Astrocyte (in vitro differentiated cells and primary cell): ENCODE measurements at regions not wholly inside any gene's neighbourhood (a gene's known extent, or its start where the extent isn't known, plus 50 kb on each side); places are given as distances from the start of the nearest gene placed in this dataset.

Experiments
- DNase-seq: peaks from one replicate; pipeline ENCODE4 v3.0.0-alpha.2; 2010; ENCODE audit warnings: low read depth
- FAIRE-seq: peaks from 2 replicates; lab custom pipeline; 2011; peaks lifted over from hg19 to GRCh38; lab: Jason Lieb, UNC
- H2AFZ ChIP-seq: 2 replicates; pipeline ENCODE4 v1.6.0; 2012; ENCODE audit warnings: low read depth, low read length, inconsistent platforms
- H3K27ac ChIP-seq: 2 replicates; pipeline ENCODE4 v1.5.1; 2011; ENCODE audit warnings: low read depth, low read length, inconsistent platforms
- H3K27me3 ChIP-seq: 2 replicates; pipeline ENCODE4 v1.6.0; 2011; ENCODE audit warnings: low read length, inconsistent platforms; ENCODE audit not compliant: insufficient read depth
- H3K36me3 ChIP-seq: 2 replicates; pipeline ENCODE4 v1.5.1; 2011; ENCODE audit warnings: low read length, inconsistent platforms; ENCODE audit not compliant: insufficient read depth
- H3K4me1 ChIP-seq: 2 replicates; pipeline ENCODE4 v1.5.1; 2011; ENCODE audit warnings: low read length, inconsistent platforms; ENCODE audit not compliant: insufficient read depth
- H3K4me2 ChIP-seq: 2 replicates; pipeline ENCODE4 v1.6.0; 2012; ENCODE audit warnings: low read length, inconsistent platforms
- H3K4me3 ChIP-seq: 2 replicates; pipeline ENCODE4 v1.5.1; 2011; ENCODE audit warnings: low read depth, mild to moderate bottlenecking, low read length, inconsistent platforms; ENCODE audit not compliant: insufficient read depth
- H3K79me2 ChIP-seq: 2 replicates; pipeline ENCODE4 v1.6.0; 2012; ENCODE audit warnings: mild to moderate bottlenecking, low read length, inconsistent platforms; ENCODE audit not compliant: insufficient read depth
- H3K9ac ChIP-seq: 2 replicates; pipeline ENCODE4 v1.6.0; 2012; ENCODE audit warnings: mild to moderate bottlenecking, low read length, inconsistent platforms
- H3K9me3 ChIP-seq: 2 replicates; pipeline ENCODE4 v1.5.1; 2012; ENCODE audit warnings: low read depth, mild to moderate bottlenecking, low read length, inconsistent platforms; ENCODE audit not compliant: insufficient read depth
- H4K20me1 ChIP-seq: 2 replicates; pipeline ENCODE4 v1.6.0; 2012; ENCODE audit warnings: low read length, inconsistent platforms; ENCODE audit not compliant: insufficient read depth
- H3K27ac Mint-ChIP-seq: one replicate; pipeline ENCODE4 v1.8.0; 2021; ENCODE audit warnings: mild to moderate bottlenecking, mixed read lengths; ENCODE audit not compliant: unreplicated experiment
- H3K27me3 Mint-ChIP-seq: one replicate; pipeline ENCODE4 v1.8.0; 2021; ENCODE audit warnings: low read depth, mixed read lengths; ENCODE audit not compliant: unreplicated experiment
- H3K36me3 Mint-ChIP-seq: one replicate; pipeline ENCODE4 v1.8.0; 2021; ENCODE audit warnings: low read depth, mixed read lengths; ENCODE audit not compliant: unreplicated experiment
- H3K4me1 Mint-ChIP-seq: one replicate; pipeline ENCODE4 v1.8.0; 2021; ENCODE audit warnings: low read depth, mixed read lengths; ENCODE audit not compliant: unreplicated experiment
- H3K4me3 Mint-ChIP-seq: one replicate; pipeline ENCODE4 v1.8.0; 2021; ENCODE audit warnings: mild to moderate bottlenecking, moderate library complexity, mixed read lengths; ENCODE audit not compliant: unreplicated experiment
- H3K9me3 Mint-ChIP-seq: one replicate; pipeline ENCODE4 v1.8.0; 2021; ENCODE audit warnings: mild to moderate bottlenecking, mixed read lengths; ENCODE audit not compliant: unreplicated experiment
- EZH2 ChIP-seq: IDR thresholded peaks from 2 replicates; pipeline ENCODE4 v1.6.1; 2012; ENCODE audit warnings: mild to moderate bottlenecking, low read length, inconsistent platforms; ENCODE audit not compliant: insufficient read depth
- TF ChIP-seq, protein P1 (sequence below): IDR thresholded peaks from 2 replicates; pipeline ENCODE4 v1.5.1; 2011; ENCODE audit warnings: low read depth, mild to moderate bottlenecking, inconsistent platforms, low read length, moderate library complexity; ENCODE audit not compliant: insufficient read depth

DNA sequence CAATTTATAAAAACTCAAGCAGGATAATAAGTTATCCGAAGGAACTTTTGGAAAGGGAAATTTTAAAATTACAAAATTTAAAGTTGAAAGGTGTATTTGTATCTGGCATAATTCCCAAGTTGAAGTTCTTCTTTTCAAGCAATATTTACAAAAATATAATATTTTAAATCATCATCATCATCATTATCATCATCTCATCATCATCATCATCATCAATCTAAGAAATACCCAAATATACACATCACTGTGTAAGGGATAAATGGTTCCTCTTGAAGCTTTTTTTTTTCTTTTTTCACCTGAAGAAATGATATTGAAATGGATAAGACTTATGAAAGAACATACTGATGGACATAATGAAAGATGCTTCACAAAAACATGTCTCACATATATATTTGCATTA, 254.9 kb upstream of the ARRDC3 start:
- FAIRE-seq (no peak), DNase-seq (no peak)
- Histone ChIP-seq H3K27me3 (peaks cover 2% of the 10 kb centered on the region), H3K4me2 (no peak overlapping the region), H3K36me3 (no peaks in the 10 kb centered on the region), H3K9me3 (no peaks in the 10 kb centered on the region), H3K79me2 (no peaks in the 10 kb centered on the region), H2AFZ (no peak overlapping the region), H3K27ac (no peak overlapping the region), H3K9ac (no peak overlapping the region), H3K4me3 (no peak overlapping the region), H4K20me1 (no peaks in the 10 kb centered on the region), H3K4me1 (no peaks in the 10 kb centered on the region)
- TF ChIP-seq EZH2: no peak
- TF ChIP-seq, protein P1, sequence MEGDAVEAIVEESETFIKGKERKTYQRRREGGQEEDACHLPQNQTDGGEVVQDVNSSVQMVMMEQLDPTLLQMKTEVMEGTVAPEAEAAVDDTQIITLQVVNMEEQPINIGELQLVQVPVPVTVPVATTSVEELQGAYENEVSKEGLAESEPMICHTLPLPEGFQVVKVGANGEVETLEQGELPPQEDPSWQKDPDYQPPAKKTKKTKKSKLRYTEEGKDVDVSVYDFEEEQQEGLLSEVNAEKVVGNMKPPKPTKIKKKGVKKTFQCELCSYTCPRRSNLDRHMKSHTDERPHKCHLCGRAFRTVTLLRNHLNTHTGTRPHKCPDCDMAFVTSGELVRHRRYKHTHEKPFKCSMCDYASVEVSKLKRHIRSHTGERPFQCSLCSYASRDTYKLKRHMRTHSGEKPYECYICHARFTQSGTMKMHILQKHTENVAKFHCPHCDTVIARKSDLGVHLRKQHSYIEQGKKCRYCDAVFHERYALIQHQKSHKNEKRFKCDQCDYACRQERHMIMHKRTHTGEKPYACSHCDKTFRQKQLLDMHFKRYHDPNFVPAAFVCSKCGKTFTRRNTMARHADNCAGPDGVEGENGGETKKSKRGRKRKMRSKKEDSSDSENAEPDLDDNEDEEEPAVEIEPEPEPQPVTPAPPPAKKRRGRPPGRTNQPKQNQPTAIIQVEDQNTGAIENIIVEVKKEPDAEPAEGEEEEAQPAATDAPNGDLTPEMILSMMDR: no peak
- no peak overlapping the region for H3K4me3 Mint-ChIP-seq
- no peaks in the 10 kb centered on the region for H3K9me3 Mint-ChIP-seq
- no peaks in the 10 kb centered on the region for H3K36me3 Mint-ChIP-seq
- no peak overlapping the region for H3K27ac Mint-ChIP-seq
- H3K4me1 Mint-ChIP-seq: no peaks in the 10 kb centered on the region
- no peaks in the 10 kb centered on the region for H3K27me3 Mint-ChIP-seq

DNA sequence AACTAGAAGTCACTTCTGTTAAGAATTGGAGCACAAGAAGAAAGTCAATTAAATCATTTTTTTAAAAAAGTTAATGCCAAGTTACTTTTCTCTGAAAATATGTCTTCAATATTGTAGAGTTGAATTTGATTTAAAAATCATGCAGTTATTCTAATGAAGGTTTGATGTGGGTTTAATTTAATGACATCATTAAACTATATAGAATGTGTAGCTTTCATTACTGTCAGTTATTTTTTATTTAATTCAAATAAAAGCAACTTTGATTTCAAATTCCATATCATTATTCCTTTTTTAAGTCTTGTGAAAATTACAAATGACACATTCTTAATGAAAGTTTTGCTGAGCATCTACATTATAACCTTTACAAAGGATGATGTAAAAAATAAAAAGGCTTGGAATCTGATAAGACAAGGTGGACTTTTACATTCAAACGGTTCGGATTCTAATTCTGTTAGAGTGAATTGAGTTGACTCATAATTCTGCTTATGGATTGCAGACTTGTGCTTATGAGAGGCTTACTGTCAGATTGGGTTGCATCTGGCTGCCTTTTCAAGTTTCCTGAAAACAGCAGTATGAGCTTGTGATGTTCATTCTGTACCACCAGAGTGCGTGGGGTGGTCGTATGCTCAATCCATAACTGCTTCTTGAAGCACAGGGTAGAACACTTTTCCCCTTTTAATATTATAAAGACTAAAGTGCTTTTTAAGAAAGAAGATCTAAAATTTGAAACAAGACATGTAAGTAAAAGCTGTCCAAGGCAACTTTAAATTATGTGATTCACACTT, 253.0 kb upstream of the ARRDC3 start:
- Histone ChIP-seq H3K36me3 (no peaks in the 10 kb centered on the region), H3K27ac (no peak overlapping the region), H3K4me2 (no peak overlapping the region), H3K4me1 (no peaks in the 10 kb centered on the region), H3K79me2 (no peaks in the 10 kb centered on the region), H3K4me3 (no peak overlapping the region), H2AFZ (no peak overlapping the region), H4K20me1 (no peaks in the 10 kb centered on the region), H3K9ac (no peak overlapping the region), H3K27me3 (peaks cover 2% of the 10 kb centered on the region), H3K9me3 (no peaks in the 10 kb centered on the region)
- no peaks in the 10 kb centered on the region for H3K4me1 Mint-ChIP-seq
- H3K9me3 Mint-ChIP-seq: no peaks in the 10 kb centered on the region
- TF ChIP-seq, protein P1: no peak
- no peak for TF ChIP-seq EZH2
- FAIRE-seq (no peak), DNase-seq (no peak)
- H3K36me3 Mint-ChIP-seq: no peaks in the 10 kb centered on the region
- no peaks in the 10 kb centered on the region for H3K27me3 Mint-ChIP-seq
- no peak overlapping the region for H3K4me3 Mint-ChIP-seq
- no peak overlapping the region for H3K27ac Mint-ChIP-seq

DNA sequence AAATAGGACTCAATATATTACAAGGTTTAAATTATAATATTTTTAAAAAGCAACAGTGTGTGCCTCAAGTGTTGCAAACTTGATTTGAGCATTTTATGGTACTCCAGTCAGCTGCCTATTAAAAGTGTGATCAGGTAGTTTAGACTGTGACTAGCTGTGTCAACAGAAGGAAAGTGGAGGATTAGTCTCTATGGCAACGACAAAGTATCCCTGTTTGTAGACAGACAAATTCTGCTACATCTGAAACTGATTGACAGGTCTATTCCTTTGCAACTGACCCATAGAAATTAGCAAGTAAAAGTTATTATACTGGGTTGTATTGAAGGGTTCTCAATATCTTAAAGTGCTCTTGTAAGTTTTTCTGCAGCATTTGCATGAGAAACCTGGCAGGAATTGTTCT, 249.8 kb upstream of the ARRDC3 start:
- Histone ChIP-seq H3K4me1 (no peaks in the 10 kb centered on the region), H3K9me3 (no peaks in the 10 kb centered on the region), H3K4me2 (no peak overlapping the region), H3K79me2 (no peaks in the 10 kb centered on the region), H3K27me3 (peaks cover 2% of the 10 kb centered on the region), H3K9ac (no peak overlapping the region), H2AFZ (no peak overlapping the region), H3K36me3 (no peaks in the 10 kb centered on the region), H4K20me1 (no peaks in the 10 kb centered on the region), H3K27ac (no peak overlapping the region), H3K4me3 (no peak overlapping the region)
- H3K4me1 Mint-ChIP-seq: no peaks in the 10 kb centered on the region
- no peaks in the 10 kb centered on the region for H3K27me3 Mint-ChIP-seq
- no peaks in the 10 kb centered on the region for H3K9me3 Mint-ChIP-seq
- DNase-seq (no peak), FAIRE-seq (no peak)
- H3K4me3 Mint-ChIP-seq: no peak overlapping the region
- no peak for TF ChIP-seq EZH2
- TF ChIP-seq, protein P1: no peak
- H3K36me3 Mint-ChIP-seq: no peaks in the 10 kb centered on the region
- no peak overlapping the region for H3K27ac Mint-ChIP-seq
